ENCODE measurements at regions not wholly inside any gene's neighbourhood (a gene's known extent, or its start where the extent isn't known, plus 50 kb on each side); places are given as distances from the start of the nearest gene placed in this dataset.

- Histone ChIP-seq H3K27me3 (ENCODE audit: insufficient read depth, low read depth) (no peaks in the 10 kb centered on the region), H4K20me1 (ENCODE audit: insufficient read depth) (no peaks in the 10 kb centered on the region), H3K4me2 (no peak overlapping the region), H3K27ac (no peak overlapping the region), H2AFZ (ENCODE audit: low read depth) (no peak overlapping the region), H3K9ac (no peak overlapping the region), H3K36me3 (ENCODE audit: insufficient read depth) (no peaks in the 10 kb centered on the region), H3K4me1 (ENCODE audit: low read depth, poor library complexity, severe bottlenecking) (no peaks in the 10 kb centered on the region), H3K79me2 (ENCODE audit: insufficient read depth, low read depth) (no peaks in the 10 kb centered on the region), H3K4me3 (IDR thresholded peaks at IDR 0.05; ENCODE audit: insufficient read depth, low read depth, low read length) (no peak overlapping the region)
- no peak for TF ChIP-seq CTCF (conservative IDR thresholded peaks at IDR 0.05; ENCODE audit: low read depth, low read length)
Observed at GRCh38 chr4:151957153-151957552, 196.3 kb upstream of the GATB start.

- Histone ChIP-seq H3K36me3 (ENCODE audit: insufficient read depth) (no peaks in the 10 kb centered on the region), H3K27ac (no peak overlapping the region), H3K27me3 (ENCODE audit: insufficient read depth, low read depth) (no peaks in the 10 kb centered on the region), H4K20me1 (ENCODE audit: insufficient read depth) (no peaks in the 10 kb centered on the region), H3K4me3 (IDR thresholded peaks at IDR 0.05; ENCODE audit: insufficient read depth, low read depth, low read length) (no peak overlapping the region), H3K4me2 (no peak overlapping the region), H2AFZ (ENCODE audit: low read depth) (no peak overlapping the region), H3K9ac (no peak overlapping the region), H3K4me1 (ENCODE audit: low read depth, poor library complexity, severe bottlenecking) (no peaks in the 10 kb centered on the region), H3K79me2 (ENCODE audit: insufficient read depth, low read depth) (no peaks in the 10 kb centered on the region)
- no peak for TF ChIP-seq CTCF (conservative IDR thresholded peaks at IDR 0.05; ENCODE audit: low read depth, low read length)
Observed at GRCh38 chr4:151955721-151956380, 195.0 kb upstream of the GATB start.

GRCh38 chr4:151953795-151954372 is 193.1 kb upstream of the GATB start:
- Histone ChIP-seq H3K4me2 (no peak overlapping the region), H4K20me1 (ENCODE audit: insufficient read depth) (no peaks in the 10 kb centered on the region), H2AFZ (ENCODE audit: low read depth) (no peak overlapping the region), H3K27ac (no peak overlapping the region), H3K4me1 (ENCODE audit: low read depth, poor library complexity, severe bottlenecking) (no peaks in the 10 kb centered on the region), H3K4me3 (IDR thresholded peaks at IDR 0.05; ENCODE audit: insufficient read depth, low read depth, low read length) (no peak overlapping the region), H3K79me2 (ENCODE audit: insufficient read depth, low read depth) (no peaks in the 10 kb centered on the region), H3K27me3 (ENCODE audit: insufficient read depth, low read depth) (no peaks in the 10 kb centered on the region), H3K9ac (no peak overlapping the region), H3K36me3 (ENCODE audit: insufficient read depth) (no peaks in the 10 kb centered on the region)
- no peak for TF ChIP-seq CTCF (conservative IDR thresholded peaks at IDR 0.05; ENCODE audit: low read depth, low read length)

GRCh38 chr4:151953312-151953711 is 192.5 kb upstream of the GATB start:
- H3K36me3 ChIP-seq (ENCODE audit: insufficient read depth): no peaks in the 10 kb centered on the region
- no peak overlapping the region for H3K4me2 ChIP-seq
- no peaks in the 10 kb centered on the region for H4K20me1 ChIP-seq (ENCODE audit: insufficient read depth)
- no peak overlapping the region for H3K9ac ChIP-seq
- no peak overlapping the region for H3K4me3 ChIP-seq (IDR thresholded peaks at IDR 0.05; ENCODE audit: insufficient read depth, low read depth, low read length)
- no peaks in the 10 kb centered on the region for H3K27me3 ChIP-seq (ENCODE audit: insufficient read depth, low read depth)
- no peaks in the 10 kb centered on the region for H3K79me2 ChIP-seq (ENCODE audit: insufficient read depth, low read depth)
- H3K27ac ChIP-seq: no peak overlapping the region
- no peak for TF ChIP-seq CTCF (conservative IDR thresholded peaks at IDR 0.05; ENCODE audit: low read depth, low read length)
- no peaks in the 10 kb centered on the region for H3K4me1 ChIP-seq (ENCODE audit: low read depth, poor library complexity, severe bottlenecking)
- no peak overlapping the region for H2AFZ ChIP-seq (ENCODE audit: low read depth)
